GM12874 (cell line): ENCODE measurements at regions not wholly inside any gene's neighbourhood (a gene's known extent, or its start where the extent isn't known, plus 50 kb on each side); places are given as distances from the start of the nearest gene placed in this dataset.

Experiments
- CTCF ChIP-seq: IDR thresholded peaks from 2 replicates; pipeline ENCODE4 v1.5.1; 2011; ENCODE audit warnings: low read depth, mild to moderate bottlenecking, control low read depth, low read length, moderate library complexity; ENCODE audit not compliant: insufficient read depth

- no peak for TF ChIP-seq CTCF
These were observed 109.1 kb downstream of the UTRN start for GRCh38 chr6:144394210-144394609.

GRCh38 chr6:144395014-144395413 is 109.9 kb downstream of the UTRN start:
- TF ChIP-seq CTCF, result no peak

- TF ChIP-seq CTCF, result no peak
These were observed 110.7 kb downstream of the UTRN start for GRCh38 chr6:144395826-144396225.

GRCh38 chr6:144397141-144397540 is 112.0 kb downstream of the UTRN start:
- no peak for TF ChIP-seq CTCF

- TF ChIP-seq CTCF, result no peak
These were observed 115.2 kb downstream of the UTRN start for GRCh38 chr6:144400321-144400720.

GRCh38 chr6:144401736-144402733 is 116.9 kb downstream of the UTRN start:
- TF ChIP-seq CTCF, result no peak

GRCh38 chr6:144402750-144403149 is 117.6 kb downstream of the UTRN start:
- TF ChIP-seq CTCF, result no peak
